ENCODE measurements at regions not wholly inside any gene's neighbourhood (a gene's known extent, or its start where the extent isn't known, plus 50 kb on each side); places are given as distances from the start of the nearest gene placed in this dataset.

GRCh38 chr6:168971549-168971948 lies 282.1 kb downstream of the THBS2 start:
- TF ChIP-seq CTCF (IDR thresholded peaks at IDR 0.05) (no peak), POLR2A (IDR thresholded peaks at IDR 0.05) (no peak), POLR2AphosphoS5 (IDR thresholded peaks at IDR 0.05) (no peak)

Measured in stomach (tissue), 4 donors.